ENCODE measurements at regions not wholly inside any gene's neighbourhood (a gene's known extent, or its start where the extent isn't known, plus 50 kb on each side); places are given as distances from the start of the nearest gene placed in this dataset.
A peak's percentile ranks its signal among the peaks of the same experiment; 100 is the strongest.
"Not testable (repeated sequence)": the region's sequence is repeated elsewhere in the genome, so short reads cannot be mapped to it uniquely, and the experiment has no call there.

GRCh38 chr15:36161771-36162212, 417.6 kb upstream of the CDIN1 start:
- no CpG with 5 or more reads among the region's 2 CpGs for WGBS, 2 donors (ENCODE audit: extremely low coverage in 2 of 2, insufficient read length in 2 of 2, insufficient replicate concordance in 1 of 2)
- no peak overlapping the region for H3K27ac ChIP-seq (replicated peaks; ENCODE audit: low read length)
- H3K79me1 ChIP-seq (ENCODE audit: low read depth, low read length) = no peaks in the 10 kb centered on the region
- H3K36me3 ChIP-seq (replicated peaks in 1 of 2; ENCODE audit: control insufficient read depth in 2 of 2, insufficient read depth in 2 of 2, low read length in 2 of 2) = no peaks in the 10 kb centered on the region
- no peak overlapping the region for H2BK5ac ChIP-seq (ENCODE audit: low read length)
- H2AK5ac ChIP-seq (ENCODE audit: low read depth, low read length) = no peak overlapping the region
- no peak overlapping the region for H3K4ac ChIP-seq (ENCODE audit: low read length)
- H3K9ac ChIP-seq (ENCODE audit: low read depth, low read length, poor library complexity) = no peak overlapping the region
- no peak overlapping the region for H2BK120ac ChIP-seq (ENCODE audit: low read depth, low read length)
- H2BK15ac ChIP-seq (ENCODE audit: low read length) = no peak overlapping the region
- no peak overlapping the region for H3K4me3 ChIP-seq (ENCODE audit: low read length in 2 of 2)
- H2BK12ac ChIP-seq (ENCODE audit: low read length) = no peak overlapping the region
- no peak overlapping the region for H3K4me2 ChIP-seq (ENCODE audit: insufficient read depth, low read length, poor library complexity, severe bottlenecking)
- H3K9me3 ChIP-seq (replicated peaks in 1 of 2; ENCODE audit: control insufficient read depth in 2 of 2, insufficient read depth in 1 of 2, low read depth in 1 of 2, low read length in 2 of 2) = no peaks in the 10 kb centered on the region
- no peak overlapping the region for H3K14ac ChIP-seq (ENCODE audit: low read length)
- H3K18ac ChIP-seq (ENCODE audit: low read length) = no peak overlapping the region
- H4K8ac ChIP-seq (ENCODE audit: low read depth, low read length) = no peak overlapping the region
- H2AFZ ChIP-seq (ENCODE audit: low read length) = peak overlapping the region; percentile 32
- DNase-seq (ENCODE audit: low spot score) = peak; percentile 21
- peaks cover 0 to 2% of the 10 kb centered on the region in 2 donors for H3K4me1 ChIP-seq (ENCODE audit: control insufficient read depth in 2 of 2, insufficient read depth in 1 of 2, low read depth in 1 of 2, low read length in 2 of 2)
- no peaks in the 10 kb centered on the region for H3K27me3 ChIP-seq (ENCODE audit: control insufficient read depth in 3 of 3, insufficient read depth in 3 of 3, low read depth in 1 of 3, low read length in 3 of 3)
- no peak overlapping the region for H3K23ac ChIP-seq (ENCODE audit: low read depth, low read length, poor library complexity)
- H4K91ac ChIP-seq (ENCODE audit: low read depth, low read length, poor library complexity) = no peak overlapping the region

- H2BK5ac ChIP-seq (ENCODE audit: low read length); H3K23ac ChIP-seq (ENCODE audit: low read depth, low read length, poor library complexity); H3K9me3 ChIP-seq (replicated peaks in 1 of 2; ENCODE audit: control insufficient read depth in 2 of 2, insufficient read depth in 1 of 2, low read depth in 1 of 2, low read length in 2 of 2); H3K79me1 ChIP-seq (ENCODE audit: low read depth, low read length); H3K36me3 ChIP-seq (replicated peaks in 1 of 2; ENCODE audit: control insufficient read depth in 2 of 2, insufficient read depth in 2 of 2, low read length in 2 of 2); H2BK15ac ChIP-seq (ENCODE audit: low read length); H4K91ac ChIP-seq (ENCODE audit: low read depth, low read length, poor library complexity); H3K9ac ChIP-seq (ENCODE audit: low read depth, low read length, poor library complexity); H2BK120ac ChIP-seq (ENCODE audit: low read depth, low read length); H4K8ac ChIP-seq (ENCODE audit: low read depth, low read length); DNase-seq (ENCODE audit: low spot score); H3K4me1 ChIP-seq (ENCODE audit: control insufficient read depth in 2 of 2, insufficient read depth in 1 of 2, low read depth in 1 of 2, low read length in 2 of 2); H3K18ac ChIP-seq (ENCODE audit: low read length); H3K27me3 ChIP-seq (ENCODE audit: control insufficient read depth in 3 of 3, insufficient read depth in 3 of 3, low read depth in 1 of 3, low read length in 3 of 3); H3K4me3 ChIP-seq (ENCODE audit: low read length in 2 of 2); H3K4me2 ChIP-seq (ENCODE audit: insufficient read depth, low read length, poor library complexity, severe bottlenecking); H3K14ac ChIP-seq (ENCODE audit: low read length); H2AK5ac ChIP-seq (ENCODE audit: low read depth, low read length); H2AFZ ChIP-seq (ENCODE audit: low read length); H3K27ac ChIP-seq (replicated peaks; ENCODE audit: low read length); H2BK12ac ChIP-seq (ENCODE audit: low read length); H3K4ac ChIP-seq (ENCODE audit: low read length): not testable (repeated sequence)
- WGBS, 2 donors (ENCODE audit: extremely low coverage in 2 of 2, insufficient read length in 2 of 2, insufficient replicate concordance in 1 of 2) = no CpG with 5 or more reads among the region's 13 CpGs
Observed at GRCh38 chr15:36163983-36164382, 415.4 kb upstream of the CDIN1 start.

GRCh38 chr15:36172955-36173354, 406.5 kb upstream of the CDIN1 start:
- Histone ChIP-seq H3K4me2 (ENCODE audit: insufficient read depth, low read length, poor library complexity, severe bottlenecking) (no peak overlapping the region), H4K91ac (ENCODE audit: low read depth, low read length, poor library complexity) (no peak overlapping the region), H3K23ac (ENCODE audit: low read depth, low read length, poor library complexity) (no peak overlapping the region), H3K9me3 (replicated peaks in 1 of 2; ENCODE audit: control insufficient read depth in 2 of 2, insufficient read depth in 1 of 2, low read depth in 1 of 2, low read length in 2 of 2) (no peaks in the 10 kb centered on the region), H2AK5ac (ENCODE audit: low read depth, low read length) (no peak overlapping the region), H2BK12ac (ENCODE audit: low read length) (no peak overlapping the region), H2AFZ (ENCODE audit: low read length) (no peak overlapping the region), H3K36me3 (replicated peaks in 1 of 2; ENCODE audit: control insufficient read depth in 2 of 2, insufficient read depth in 2 of 2, low read length in 2 of 2) (no peaks in the 10 kb centered on the region), H3K27ac (replicated peaks; ENCODE audit: low read length) (no peak overlapping the region), H3K18ac (ENCODE audit: low read length) (no peak overlapping the region), H3K4me3 (ENCODE audit: low read length in 2 of 2) (no peak overlapping the region), H3K14ac (ENCODE audit: low read length) (no peak overlapping the region), H3K27me3 (ENCODE audit: control insufficient read depth in 3 of 3, insufficient read depth in 3 of 3, low read depth in 1 of 3, low read length in 3 of 3) (no peaks in the 10 kb centered on the region), H3K4ac (ENCODE audit: low read length) (no peak overlapping the region), H3K79me1 (ENCODE audit: low read depth, low read length) (no peaks in the 10 kb centered on the region), H2BK120ac (ENCODE audit: low read depth, low read length) (no peak overlapping the region), H4K8ac (ENCODE audit: low read depth, low read length) (no peak overlapping the region), H2BK5ac (ENCODE audit: low read length) (no peak overlapping the region), H2BK15ac (ENCODE audit: low read length) (no peak overlapping the region), H3K9ac (ENCODE audit: low read depth, low read length, poor library complexity) (no peak overlapping the region), H3K4me1 (ENCODE audit: control insufficient read depth in 2 of 2, insufficient read depth in 1 of 2, low read depth in 1 of 2, low read length in 2 of 2) (no peaks in the 10 kb centered on the region)
- WGBS, 2 donors (ENCODE audit: extremely low coverage in 2 of 2, insufficient read length in 2 of 2, insufficient replicate concordance in 1 of 2) = no CpG with 5 or more reads among the region's 2 CpGs
- DNase-seq (ENCODE audit: low spot score) = no peak

- Histone ChIP-seq H3K9ac (ENCODE audit: low read depth, low read length, poor library complexity) (no peak overlapping the region), H4K8ac (ENCODE audit: low read depth, low read length) (no peak overlapping the region), H2BK15ac (ENCODE audit: low read length) (no peak overlapping the region), H4K91ac (ENCODE audit: low read depth, low read length, poor library complexity) (no peak overlapping the region), H3K18ac (ENCODE audit: low read length) (no peak overlapping the region), H3K4me3 (ENCODE audit: low read length in 2 of 2) (no peak overlapping the region), H2BK12ac (ENCODE audit: low read length) (no peak overlapping the region), H2AFZ (ENCODE audit: low read length) (no peak overlapping the region), H3K79me1 (ENCODE audit: low read depth, low read length) (no peaks in the 10 kb centered on the region), H2BK5ac (ENCODE audit: low read length) (no peak overlapping the region), H3K23ac (ENCODE audit: low read depth, low read length, poor library complexity) (no peak overlapping the region), H3K4ac (ENCODE audit: low read length) (no peak overlapping the region), H3K27me3 (ENCODE audit: control insufficient read depth in 3 of 3, insufficient read depth in 3 of 3, low read depth in 1 of 3, low read length in 3 of 3) (no peaks in the 10 kb centered on the region), H3K27ac (replicated peaks; ENCODE audit: low read length) (no peak overlapping the region), H3K4me2 (ENCODE audit: insufficient read depth, low read length, poor library complexity, severe bottlenecking) (no peak overlapping the region), H3K4me1 (ENCODE audit: control insufficient read depth in 2 of 2, insufficient read depth in 1 of 2, low read depth in 1 of 2, low read length in 2 of 2) (no peaks in the 10 kb centered on the region), H3K14ac (ENCODE audit: low read length) (no peak overlapping the region), H3K9me3 (replicated peaks in 1 of 2; ENCODE audit: control insufficient read depth in 2 of 2, insufficient read depth in 1 of 2, low read depth in 1 of 2, low read length in 2 of 2) (no peaks in the 10 kb centered on the region), H3K36me3 (replicated peaks in 1 of 2; ENCODE audit: control insufficient read depth in 2 of 2, insufficient read depth in 2 of 2, low read length in 2 of 2) (no peaks in the 10 kb centered on the region), H2AK5ac (ENCODE audit: low read depth, low read length) (no peak overlapping the region), H2BK120ac (ENCODE audit: low read depth, low read length) (no peak overlapping the region)
- WGBS, 2 donors (ENCODE audit: extremely low coverage in 2 of 2, insufficient read length in 2 of 2, insufficient replicate concordance in 1 of 2) = no CpG with 5 or more reads among the region's 8 CpGs
- DNase-seq (ENCODE audit: low spot score) = no peak
Observed at GRCh38 chr15:36175186-36175740, 404.2 kb upstream of the CDIN1 start.
